ENCODE measurements at regions not wholly inside any gene's neighbourhood (a gene's known extent, or its start where the extent isn't known, plus 50 kb on each side); places are given as distances from the start of the nearest gene placed in this dataset.

GRCh38 chr2:67465623-67466022 lies 68.5 kb downstream of the ETAA1 start (continued):
- no peak for TF ChIP-seq TSHZ2 (CRISPR knock-in tag; IDR thresholded peaks at IDR 0.05)
- TF ChIP-seq ZFP30 (CRISPR knock-in tag; IDR thresholded peaks at IDR 0.05) = no peak
- TF ChIP-seq ESRRG (CRISPR knock-in tag; IDR thresholded peaks at IDR 0.05) = no peak
- TF ChIP-seq ZFP3 (CRISPR knock-in tag; IDR thresholded peaks at IDR 0.05) = no peak
- no peak for TF ChIP-seq RARB (CRISPR knock-in tag; IDR thresholded peaks at IDR 0.05)
- TF ChIP-seq ISL1 (CRISPR knock-in tag; IDR thresholded peaks at IDR 0.05) = no peak
- no peak for TF ChIP-seq CSRNP3 (CRISPR knock-in tag; IDR thresholded peaks at IDR 0.05)
- TF ChIP-seq SNAI2 (CRISPR knock-in tag; IDR thresholded peaks at IDR 0.05) = no peak
- no peak for TF ChIP-seq BACH2 (CRISPR knock-in tag; IDR thresholded peaks at IDR 0.05; ENCODE audit: borderline replicate concordance)
- no peak for TF ChIP-seq ZNF8 (CRISPR knock-in tag; IDR thresholded peaks at IDR 0.05)
- TF ChIP-seq CSDC2 (CRISPR knock-in tag; IDR thresholded peaks at IDR 0.05) = no peak
- no peak for TF ChIP-seq TOX (CRISPR knock-in tag; IDR thresholded peaks at IDR 0.05; ENCODE audit: borderline replicate concordance)

- TF ChIP-seq CSDC2 (CRISPR knock-in tag; IDR thresholded peaks at IDR 0.05) = no peak
- no peak for TF ChIP-seq ESRRG (CRISPR knock-in tag; IDR thresholded peaks at IDR 0.05)
- TF ChIP-seq RARB (CRISPR knock-in tag; IDR thresholded peaks at IDR 0.05) = no peak
- ATAC-seq = no peak
Observed at GRCh38 chr2:67466734-67467133, 69.6 kb downstream of the ETAA1 start.

- no peak for ATAC-seq
- TF ChIP-seq PPARA (CRISPR knock-in tag; IDR thresholded peaks at IDR 0.05; ENCODE audit: borderline replicate concordance) = no peak
- TF ChIP-seq CSRNP3 (CRISPR knock-in tag; IDR thresholded peaks at IDR 0.05) = no peak
- TF ChIP-seq ZNF70 (CRISPR knock-in tag; IDR thresholded peaks at IDR 0.05) = no peak
- no peak for TF ChIP-seq GLIS3 (CRISPR knock-in tag; IDR thresholded peaks at IDR 0.05)
- TF ChIP-seq SNAI2 (CRISPR knock-in tag; IDR thresholded peaks at IDR 0.05) = no peak
- no peak for TF ChIP-seq POU6F1 (CRISPR knock-in tag; IDR thresholded peaks at IDR 0.05; ENCODE audit: borderline replicate concordance, low read depth)
- TF ChIP-seq CREB5 (CRISPR knock-in tag; IDR thresholded peaks at IDR 0.05; ENCODE audit: low read depth) = no peak
- TF ChIP-seq TCF4 (CRISPR knock-in tag; IDR thresholded peaks at IDR 0.05; ENCODE audit: borderline replicate concordance) = no peak
- TF ChIP-seq ARNTL (CRISPR knock-in tag; IDR thresholded peaks at IDR 0.05; ENCODE audit: borderline replicate concordance, low read depth) = no peak
- no peak for TF ChIP-seq OSR1 (CRISPR knock-in tag; IDR thresholded peaks at IDR 0.05)
- TF ChIP-seq ZNF565 (CRISPR knock-in tag; conservative IDR thresholded peaks at IDR 0.05; ENCODE audit: low read depth) = no peak
- TF ChIP-seq PATZ1 (CRISPR knock-in tag; IDR thresholded peaks at IDR 0.05; ENCODE audit: borderline replicate concordance) = no peak
- TF ChIP-seq CSDC2 (CRISPR knock-in tag; IDR thresholded peaks at IDR 0.05) = no peak
- TF ChIP-seq ZFP3 (CRISPR knock-in tag; IDR thresholded peaks at IDR 0.05) = no peak
- TF ChIP-seq BACH2 (CRISPR knock-in tag; IDR thresholded peaks at IDR 0.05; ENCODE audit: borderline replicate concordance) = no peak
Observed at GRCh38 chr2:67471681-67472080, 74.5 kb downstream of the ETAA1 start.
